Activated naive CD8-positive, alpha-beta T cell (primary cell): ENCODE measurements at regions not wholly inside any gene's neighbourhood (a gene's known extent, or its start where the extent isn't known, plus 50 kb on each side); places are given as distances from the start of the nearest gene placed in this dataset.

Experiments
- H3K27ac Mint-ChIP-seq: one replicate; pipeline ENCODE4 v1.8.0; 2021; ENCODE audit warnings: mixed read lengths
- H3K27me3 Mint-ChIP-seq: one replicate; pipeline ENCODE4 v1.8.0; 2021; ENCODE audit warnings: mixed read lengths
- H3K36me3 Mint-ChIP-seq: one replicate; pipeline ENCODE4 v1.8.0; 2021; ENCODE audit warnings: mixed read lengths
- H3K4me1 Mint-ChIP-seq: one replicate; pipeline ENCODE4 v1.8.0; 2021; ENCODE audit warnings: low read depth, mixed read lengths
- H3K4me3 Mint-ChIP-seq: one replicate; pipeline ENCODE4 v1.8.0; 2021; ENCODE audit warnings: mild to moderate bottlenecking, mixed read lengths
- H3K9me3 Mint-ChIP-seq: one replicate; pipeline ENCODE4 v1.8.0; 2021; ENCODE audit warnings: low read depth, mixed read lengths

- no peak overlapping the region for H3K27ac Mint-ChIP-seq
- no peaks in the 10 kb centered on the region for H3K4me1 Mint-ChIP-seq
- no peak overlapping the region for H3K4me3 Mint-ChIP-seq
- H3K9me3 Mint-ChIP-seq, result no peaks in the 10 kb centered on the region
- no peaks in the 10 kb centered on the region for H3K36me3 Mint-ChIP-seq
- H3K27me3 Mint-ChIP-seq, result no peaks in the 10 kb centered on the region
Observed at GRCh38 chr12:87107766-87108165, 851.6 kb upstream of the MGAT4C start.

GRCh38 chr12:87107270-87107669 lies 851.1 kb upstream of the MGAT4C start:
- no peaks in the 10 kb centered on the region for H3K27me3 Mint-ChIP-seq
- no peak overlapping the region for H3K27ac Mint-ChIP-seq
- H3K36me3 Mint-ChIP-seq, result no peaks in the 10 kb centered on the region
- no peak overlapping the region for H3K4me3 Mint-ChIP-seq
- no peaks in the 10 kb centered on the region for H3K4me1 Mint-ChIP-seq
- H3K9me3 Mint-ChIP-seq, result no peaks in the 10 kb centered on the region

- H3K4me3 Mint-ChIP-seq, result no peak overlapping the region
- no peaks in the 10 kb centered on the region for H3K27me3 Mint-ChIP-seq
- no peaks in the 10 kb centered on the region for H3K4me1 Mint-ChIP-seq
- no peak overlapping the region for H3K27ac Mint-ChIP-seq
- H3K9me3 Mint-ChIP-seq, result no peaks in the 10 kb centered on the region
- H3K36me3 Mint-ChIP-seq, result no peaks in the 10 kb centered on the region
Observed at GRCh38 chr12:87096082-87096585, 839.9 kb upstream of the MGAT4C start.

- Mint-ChIP-seq H3K4me3 (no peak overlapping the region), H3K27me3 (no peaks in the 10 kb centered on the region), H3K9me3 (no peaks in the 10 kb centered on the region), H3K27ac (no peak overlapping the region), H3K36me3 (no peaks in the 10 kb centered on the region), H3K4me1 (no peaks in the 10 kb centered on the region)
Observed at GRCh38 chr12:87094356-87094755, 838.2 kb upstream of the MGAT4C start.

GRCh38 chr12:87092421-87092820 lies 836.2 kb upstream of the MGAT4C start:
- Mint-ChIP-seq H3K9me3 (no peaks in the 10 kb centered on the region), H3K27ac (no peak overlapping the region), H3K4me1 (no peaks in the 10 kb centered on the region)

GRCh38 chr12:87086118-87086891 lies 830.1 kb upstream of the MGAT4C start:
- H3K4me1 Mint-ChIP-seq, result no peaks in the 10 kb centered on the region
- no peaks in the 10 kb centered on the region for H3K9me3 Mint-ChIP-seq
- H3K27me3 Mint-ChIP-seq, result no peaks in the 10 kb centered on the region
- H3K4me3 Mint-ChIP-seq, result no peak overlapping the region
- no peaks in the 10 kb centered on the region for H3K36me3 Mint-ChIP-seq
- no peak overlapping the region for H3K27ac Mint-ChIP-seq

More at GRCh38 chr12:87092421-87092820, 836.2 kb upstream of the MGAT4C start:
- H3K36me3 Mint-ChIP-seq, result no peaks in the 10 kb centered on the region
- no peak overlapping the region for H3K4me3 Mint-ChIP-seq
- H3K27me3 Mint-ChIP-seq, result no peaks in the 10 kb centered on the region

- no peaks in the 10 kb centered on the region for H3K9me3 Mint-ChIP-seq
- H3K27ac Mint-ChIP-seq, result no peak overlapping the region
- no peaks in the 10 kb centered on the region for H3K27me3 Mint-ChIP-seq
- H3K4me1 Mint-ChIP-seq, result no peaks in the 10 kb centered on the region
- no peak overlapping the region for H3K4me3 Mint-ChIP-seq
- H3K36me3 Mint-ChIP-seq, result no peaks in the 10 kb centered on the region
Observed at GRCh38 chr12:87085286-87085685, 829.1 kb upstream of the MGAT4C start.

GRCh38 chr12:87082756-87083155 lies 826.6 kb upstream of the MGAT4C start:
- no peak overlapping the region for H3K27ac Mint-ChIP-seq
- no peaks in the 10 kb centered on the region for H3K36me3 Mint-ChIP-seq
- H3K27me3 Mint-ChIP-seq, result no peaks in the 10 kb centered on the region
- H3K4me1 Mint-ChIP-seq, result no peaks in the 10 kb centered on the region
- H3K9me3 Mint-ChIP-seq, result no peaks in the 10 kb centered on the region
- H3K4me3 Mint-ChIP-seq, result no peak overlapping the region

- no peak overlapping the region for H3K4me3 Mint-ChIP-seq
- H3K36me3 Mint-ChIP-seq, result peaks cover 2% of the 10 kb centered on the region
Observed at GRCh38 chr12:87074781-87075180, 818.6 kb upstream of the MGAT4C start.

GRCh38 chr12:87066326-87066725 lies 810.1 kb upstream of the MGAT4C start:
- Mint-ChIP-seq H3K27me3 (no peaks in the 10 kb centered on the region), H3K4me1 (no peaks in the 10 kb centered on the region)

More at GRCh38 chr12:87074781-87075180, 818.6 kb upstream of the MGAT4C start:
- H3K4me1 Mint-ChIP-seq, result no peaks in the 10 kb centered on the region
- no peaks in the 10 kb centered on the region for H3K27me3 Mint-ChIP-seq
- H3K9me3 Mint-ChIP-seq, result peaks cover 6% of the 10 kb centered on the region
- H3K27ac Mint-ChIP-seq, result no peak overlapping the region

GRCh38 chr12:87059231-87059630 lies 803.0 kb upstream of the MGAT4C start:
- no peaks in the 10 kb centered on the region for H3K36me3 Mint-ChIP-seq
- no peak overlapping the region for H3K27ac Mint-ChIP-seq
- H3K9me3 Mint-ChIP-seq, result peaks cover 6% of the 10 kb centered on the region
- no peaks in the 10 kb centered on the region for H3K27me3 Mint-ChIP-seq
- H3K4me1 Mint-ChIP-seq, result no peaks in the 10 kb centered on the region
- H3K4me3 Mint-ChIP-seq, result no peak overlapping the region

More at GRCh38 chr12:87066326-87066725, 810.1 kb upstream of the MGAT4C start:
- no peak overlapping the region for H3K27ac Mint-ChIP-seq
- peaks cover 19% of the 10 kb centered on the region for H3K9me3 Mint-ChIP-seq
- no peaks in the 10 kb centered on the region for H3K36me3 Mint-ChIP-seq
- H3K4me3 Mint-ChIP-seq, result no peak overlapping the region

DNA sequence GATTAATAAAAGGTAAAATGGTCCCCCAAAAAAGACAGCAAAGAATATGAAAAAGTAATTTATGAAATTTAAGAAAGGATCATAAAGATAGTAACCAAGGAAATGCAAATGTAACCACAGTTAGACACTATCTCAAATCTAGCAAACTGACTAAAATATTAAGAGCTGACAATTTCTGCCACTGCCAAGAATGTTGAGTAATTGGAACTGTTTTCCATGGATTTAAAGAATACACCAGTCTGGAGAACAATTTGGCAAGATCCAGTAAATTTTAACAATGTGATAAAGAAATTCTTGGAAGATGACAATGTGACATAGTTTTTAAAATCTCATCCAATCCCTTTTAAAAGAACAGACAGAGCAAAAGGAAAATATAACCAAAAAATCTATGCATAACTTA lies 798.0 kb upstream of the MGAT4C start:
- H3K36me3 Mint-ChIP-seq, result no peaks in the 10 kb centered on the region
- no peak overlapping the region for H3K27ac Mint-ChIP-seq
- H3K27me3 Mint-ChIP-seq, result no peaks in the 10 kb centered on the region
- no peaks in the 10 kb centered on the region for H3K4me1 Mint-ChIP-seq
- H3K9me3 Mint-ChIP-seq, result no peaks in the 10 kb centered on the region
- H3K4me3 Mint-ChIP-seq, result no peak overlapping the region

DNA sequence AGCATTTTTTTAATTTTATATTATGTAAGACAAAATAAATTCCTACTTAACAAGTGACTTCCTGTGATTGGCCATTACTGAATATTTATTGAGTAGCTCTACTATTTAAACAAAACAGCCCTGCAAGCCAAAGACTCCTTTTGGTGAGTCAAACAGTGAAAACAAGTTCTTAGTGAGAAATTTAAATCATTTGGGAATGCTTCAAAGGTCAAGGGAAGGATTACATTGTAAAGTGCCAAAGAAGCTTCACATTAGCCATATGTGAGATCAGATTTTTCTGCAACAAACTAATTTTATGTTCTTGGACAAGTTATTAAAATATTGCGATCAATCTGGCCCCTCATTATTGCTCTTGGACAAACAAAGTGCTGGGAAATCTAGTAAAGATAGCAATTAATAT lies 795.4 kb upstream of the MGAT4C start:
- Mint-ChIP-seq H3K27me3 (no peaks in the 10 kb centered on the region), H3K4me1 (no peaks in the 10 kb centered on the region), H3K27ac (no peak overlapping the region), H3K9me3 (no peaks in the 10 kb centered on the region), H3K36me3 (no peaks in the 10 kb centered on the region), H3K4me3 (no peak overlapping the region)

GRCh38 chr12:87047691-87048090 lies 791.5 kb upstream of the MGAT4C start:
- no peak overlapping the region for H3K27ac Mint-ChIP-seq
- no peaks in the 10 kb centered on the region for H3K36me3 Mint-ChIP-seq
- no peaks in the 10 kb centered on the region for H3K9me3 Mint-ChIP-seq
- H3K27me3 Mint-ChIP-seq, result no peaks in the 10 kb centered on the region
- no peak overlapping the region for H3K4me3 Mint-ChIP-seq
- no peaks in the 10 kb centered on the region for H3K4me1 Mint-ChIP-seq

GRCh38 chr12:87039536-87039935 lies 783.3 kb upstream of the MGAT4C start:
- H3K36me3 Mint-ChIP-seq, result no peaks in the 10 kb centered on the region
- H3K4me3 Mint-ChIP-seq, result no peak overlapping the region
- H3K9me3 Mint-ChIP-seq, result peaks cover 5% of the 10 kb centered on the region
- no peaks in the 10 kb centered on the region for H3K27me3 Mint-ChIP-seq
- H3K4me1 Mint-ChIP-seq, result no peaks in the 10 kb centered on the region
- H3K27ac Mint-ChIP-seq, result no peak overlapping the region

GRCh38 chr12:87038098-87038497 lies 781.9 kb upstream of the MGAT4C start:
- peaks cover 5% of the 10 kb centered on the region for H3K9me3 Mint-ChIP-seq
- no peaks in the 10 kb centered on the region for H3K36me3 Mint-ChIP-seq
- H3K27me3 Mint-ChIP-seq, result no peaks in the 10 kb centered on the region
- no peak overlapping the region for H3K27ac Mint-ChIP-seq
- no peak overlapping the region for H3K4me3 Mint-ChIP-seq
- no peaks in the 10 kb centered on the region for H3K4me1 Mint-ChIP-seq
